ENCODE measurements at regions not wholly inside any gene's neighbourhood (a gene's known extent, or its start where the extent isn't known, plus 50 kb on each side); places are given as distances from the start of the nearest gene placed in this dataset.
A peak's percentile ranks its signal among the peaks of the same experiment; 100 is the strongest.

DNA sequence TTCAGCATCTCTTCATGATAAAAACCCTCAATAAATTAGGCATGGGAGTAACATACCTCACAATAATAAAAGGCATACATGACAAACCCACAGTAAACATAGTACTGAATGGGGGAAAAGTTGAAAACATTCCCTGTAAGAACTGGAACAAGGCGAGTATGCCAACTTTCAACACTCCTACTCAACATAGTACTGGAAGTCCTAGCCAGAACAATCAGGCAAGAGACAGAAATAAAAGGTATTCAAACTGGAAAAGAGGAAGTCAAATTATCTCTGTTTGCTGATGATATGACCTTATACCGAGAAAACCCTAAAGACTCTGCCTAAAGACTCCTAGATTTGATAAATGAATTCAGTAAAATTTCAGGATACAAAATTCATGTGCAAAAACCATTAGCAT is 167.6 kb downstream of the TMEM38B start:
- DNase-seq = no peak

DNA sequence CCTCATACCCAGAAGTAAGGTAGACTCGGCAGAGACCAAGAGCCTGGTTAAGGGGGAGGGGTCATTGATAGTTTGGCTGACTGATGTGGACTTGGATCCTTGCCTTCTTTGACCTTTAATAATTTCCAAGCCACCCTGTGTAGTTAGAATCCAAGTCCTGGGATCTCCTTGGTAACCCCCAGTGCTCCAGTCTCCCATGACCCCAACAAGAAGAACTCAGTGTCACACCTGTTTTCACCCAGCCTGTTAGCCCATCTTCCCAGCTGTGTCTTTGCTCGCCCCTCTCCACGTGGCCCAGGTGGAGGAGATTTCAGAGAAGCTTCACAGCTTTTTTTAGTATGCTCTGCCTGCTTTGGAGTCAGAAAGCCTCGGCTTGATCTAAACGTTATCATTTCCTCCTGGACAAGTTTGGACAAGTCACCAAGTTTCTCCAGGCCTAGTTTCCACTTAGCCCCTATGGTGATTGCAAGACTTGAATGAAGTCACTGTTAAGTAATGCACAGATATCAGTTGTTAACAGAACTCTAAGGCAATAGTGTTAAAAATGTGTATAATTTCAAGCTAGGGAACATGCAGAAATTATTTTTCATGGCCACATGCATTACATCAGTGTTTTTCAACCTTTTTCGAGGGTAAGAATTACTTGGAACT is 170.0 kb downstream of the TMEM38B start:
- no peak for DNase-seq

DNA sequence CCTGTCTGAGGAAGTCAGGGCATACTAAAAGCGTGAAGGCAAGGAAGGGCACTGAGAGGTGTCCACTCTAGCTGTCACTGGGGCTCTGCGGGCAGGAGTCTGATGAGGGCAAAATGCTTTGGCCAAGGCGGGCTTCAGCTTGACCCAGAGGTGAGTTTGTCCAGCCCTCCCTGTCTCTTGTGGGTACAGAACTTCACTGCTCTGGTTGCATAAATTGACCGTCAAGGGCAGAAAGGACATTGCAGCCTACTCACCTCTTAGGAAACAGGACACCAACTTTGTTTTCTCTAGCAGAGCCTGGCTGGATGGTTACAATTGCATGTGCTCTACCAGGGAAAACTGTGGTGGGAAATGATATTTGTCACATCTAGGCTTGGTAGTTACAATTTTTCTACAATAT is 170.9 kb downstream of the TMEM38B start:
- no peak for DNase-seq

GRCh38 chr9:105871540-105871939 is 177.2 kb downstream of the TMEM38B start:
- no peak for DNase-seq

GRCh38 chr9:105873801-105874200 is 179.5 kb downstream of the TMEM38B start:
- no peak for DNase-seq

DNA sequence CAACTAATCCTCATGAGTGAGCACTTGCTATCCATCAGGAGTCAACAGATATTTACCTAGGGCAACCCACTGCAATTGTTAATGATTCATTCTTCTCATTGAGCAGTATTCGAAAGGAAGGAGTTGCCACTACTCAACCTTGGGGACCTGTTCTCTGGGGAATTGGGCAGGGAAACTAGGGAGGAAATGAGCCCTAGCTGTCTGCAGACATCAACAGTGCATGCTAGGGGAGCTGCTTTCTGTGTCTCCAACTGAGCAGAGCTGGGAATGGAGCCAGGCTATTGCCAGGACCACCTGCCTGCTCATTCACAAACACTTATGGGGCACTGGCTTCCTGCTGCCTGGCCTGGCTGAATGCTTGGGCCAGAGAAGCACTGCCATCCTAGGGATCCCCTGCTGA is 183.4 kb downstream of the TMEM38B start:
- DNase-seq = peak; percentile 99

GRCh38 chr9:105879181-105879580 is 184.8 kb downstream of the TMEM38B start:
- no peak for DNase-seq

DNA sequence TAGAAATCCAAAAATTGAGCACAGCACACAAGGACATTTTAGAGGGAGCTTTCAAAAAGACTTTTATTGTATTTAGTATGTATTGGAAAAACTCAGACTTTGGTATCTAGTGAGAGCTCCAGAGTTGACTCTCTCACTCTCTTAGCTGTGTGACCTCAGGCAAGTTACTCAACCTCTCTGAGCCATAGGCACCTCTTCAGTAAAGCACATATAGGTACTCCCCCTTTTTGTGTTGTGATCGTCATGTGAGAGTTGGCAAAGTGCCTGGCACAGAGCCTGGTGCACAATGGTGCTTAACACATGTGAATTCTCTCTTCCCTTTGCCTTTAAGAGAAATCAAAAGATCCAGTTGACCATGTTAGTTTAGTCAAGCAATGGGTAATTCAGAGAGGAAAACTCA is 186.2 kb downstream of the TMEM38B start:
- DNase-seq = no peak

GRCh38 chr9:105881021-105881420 is 186.7 kb downstream of the TMEM38B start:
- DNase-seq = no peak

DNA sequence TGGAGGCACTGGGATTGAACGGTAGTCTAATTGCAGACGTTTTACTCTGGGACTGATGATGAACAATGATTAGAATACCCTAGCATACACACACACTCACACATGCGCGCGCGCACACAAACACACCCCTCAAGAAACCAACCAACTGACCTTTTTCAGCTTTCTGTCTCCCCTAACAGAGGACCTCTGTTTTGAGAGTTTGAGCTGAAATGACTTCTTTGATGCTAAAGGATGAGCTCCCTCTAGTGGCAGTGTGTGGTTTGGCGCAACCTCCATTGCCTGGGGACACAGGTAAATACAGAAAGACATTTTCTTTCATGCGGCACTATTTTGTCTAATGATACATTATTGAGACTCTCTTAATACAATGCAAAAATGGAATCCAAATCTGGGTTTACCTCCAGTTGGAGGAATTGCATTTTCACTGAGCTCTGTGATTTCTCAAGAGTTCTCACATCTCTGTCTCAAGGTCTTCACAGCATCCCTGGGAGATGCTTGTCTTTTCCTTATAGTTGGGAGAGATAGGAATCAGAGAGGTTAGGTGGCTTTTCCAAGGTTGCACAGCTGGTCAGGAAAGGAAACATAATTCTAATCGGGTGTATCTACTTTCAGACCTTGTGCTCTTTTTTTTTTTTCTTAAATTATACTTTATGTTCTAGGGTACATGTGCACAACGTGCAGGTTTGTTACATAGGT is 187.5 kb downstream of the TMEM38B start:
- peak; percentile 75 for DNase-seq

GRCh38 chr9:105883847-105884246 is 189.5 kb downstream of the TMEM38B start:
- no peak for DNase-seq

DNA sequence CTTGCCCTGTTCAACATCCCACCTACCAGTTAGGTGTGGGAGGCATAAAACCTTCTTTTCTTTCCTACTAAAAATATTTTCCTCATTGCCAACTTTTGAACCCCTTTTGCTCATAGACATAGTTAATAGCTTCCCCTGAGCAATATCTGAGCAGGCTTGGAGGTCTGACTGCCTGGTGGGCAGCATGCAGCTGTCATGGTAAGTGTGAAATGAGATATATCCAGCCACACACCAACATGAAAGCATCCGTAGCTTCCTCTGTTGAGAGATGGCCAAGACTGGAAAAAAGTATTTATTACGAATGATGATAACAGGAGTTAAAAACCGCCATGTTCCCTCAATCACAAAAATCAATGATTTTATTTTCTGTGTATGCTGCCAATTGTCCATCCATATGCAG is 190.1 kb downstream of the TMEM38B start:
- no peak for DNase-seq

GRCh38 chr9:105886136-105886535 is 191.8 kb downstream of the TMEM38B start:
- no peak for DNase-seq

- peak; percentile 48 for DNase-seq
These were observed 193.3 kb downstream of the TMEM38B start for GRCh38 chr9:105887679-105888078.

DNA sequence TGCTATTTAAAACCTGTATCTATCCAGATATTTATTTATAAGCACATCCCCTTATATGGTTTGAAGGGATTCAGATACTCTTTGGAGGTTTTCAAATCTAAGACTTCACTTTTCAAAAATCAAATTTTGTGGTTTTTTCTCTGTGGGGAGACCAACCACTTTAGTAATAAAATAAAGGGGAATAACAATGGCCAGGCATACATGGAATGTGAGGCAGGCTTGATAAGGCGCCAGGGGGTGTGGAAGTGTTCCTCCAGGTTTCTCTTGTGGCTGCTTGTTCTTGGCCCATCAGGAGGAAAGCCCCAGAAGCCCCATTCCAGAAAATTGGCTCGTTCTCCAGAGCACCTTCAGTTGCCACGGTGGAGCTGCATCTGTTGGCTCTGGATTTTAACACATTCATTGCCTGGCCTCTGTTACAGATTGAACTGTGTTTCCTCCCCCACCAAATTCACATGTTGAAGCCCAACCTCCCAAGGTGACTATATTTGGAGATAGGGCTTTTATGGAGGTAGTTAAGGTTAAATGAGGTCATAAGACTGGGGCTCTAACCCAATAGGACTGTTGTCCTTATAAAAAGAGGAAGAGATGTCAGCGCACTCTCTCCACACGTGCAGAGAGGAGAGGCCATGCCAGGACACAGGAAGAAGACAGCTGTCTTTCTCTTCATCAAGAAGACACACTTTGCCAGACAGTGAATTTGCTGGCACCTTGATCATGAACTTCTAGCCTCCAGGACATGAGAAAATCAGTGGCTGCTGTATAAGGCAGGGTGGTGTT is 195.9 kb downstream of the TMEM38B start:
- DNase-seq = no peak

DNA sequence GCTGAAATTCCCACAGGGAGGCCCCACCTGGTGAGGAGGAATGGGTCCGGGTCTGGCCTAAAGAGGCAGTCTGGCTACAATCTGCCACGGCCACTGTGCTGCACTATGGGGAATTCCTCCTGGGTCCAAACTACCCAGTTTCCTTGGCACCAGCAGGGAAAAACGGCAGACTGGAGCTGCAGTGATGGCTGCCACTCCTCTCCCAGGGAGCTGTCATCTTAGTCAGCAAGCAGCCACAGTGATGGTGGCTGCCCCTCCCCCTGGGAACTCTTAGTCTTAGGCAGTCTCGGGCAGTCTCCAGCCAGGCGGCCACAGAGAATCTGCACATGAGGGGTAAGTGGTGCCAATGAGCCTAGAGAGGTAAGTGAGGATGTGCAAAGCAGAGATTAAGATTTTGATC is 205.8 kb downstream of the TMEM38B start:
- DNase-seq = no peak

DNA sequence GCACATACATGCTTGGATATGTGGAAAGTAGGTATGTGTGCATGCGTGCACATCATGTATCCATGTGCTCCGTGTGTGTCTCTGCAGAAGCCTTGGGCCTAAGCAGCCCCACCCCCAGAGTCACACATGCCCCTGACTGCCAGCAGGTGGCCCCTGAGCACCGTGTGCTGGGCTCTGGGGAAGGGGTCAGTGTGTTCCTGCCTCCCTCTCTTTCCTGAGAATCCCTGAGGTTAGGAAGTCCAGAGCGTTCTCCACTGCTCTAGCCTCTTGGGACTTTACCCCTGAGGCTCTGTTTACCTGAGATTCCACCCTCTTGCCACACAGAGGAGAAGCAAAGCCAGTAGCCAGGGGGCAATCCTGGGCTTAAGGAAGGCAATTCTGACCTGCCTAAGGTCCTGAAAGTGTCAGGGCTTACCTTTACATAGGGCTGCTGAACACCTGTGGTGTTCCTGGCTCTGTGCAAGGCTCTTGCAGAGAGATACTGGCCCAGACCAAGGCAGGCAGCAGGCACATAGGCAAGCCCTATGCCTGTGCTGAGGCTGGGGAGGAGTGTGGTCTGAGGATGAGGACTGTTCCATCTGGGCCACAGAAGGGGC is 207.3 kb downstream of the TMEM38B start:
- DNase-seq = peak; percentile 32

DNA sequence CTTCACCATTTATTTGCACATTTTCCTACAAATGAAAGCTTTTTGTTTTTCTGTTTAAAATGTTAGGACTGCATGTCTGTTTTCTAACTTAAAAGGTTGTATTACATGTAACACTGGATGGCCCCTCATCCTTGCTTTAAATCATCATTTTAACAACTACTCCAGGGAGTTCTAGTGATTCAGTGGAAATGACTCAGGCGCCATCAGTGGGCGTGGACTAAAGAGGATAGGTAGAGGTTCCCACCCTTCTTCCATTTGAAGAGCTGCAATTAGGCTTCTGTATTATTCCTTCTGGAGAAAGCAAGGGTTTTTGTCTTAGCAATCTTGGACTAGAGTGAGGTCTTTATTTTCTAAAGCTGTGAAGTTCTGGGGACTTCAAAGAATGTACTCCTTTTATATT is 213.7 kb downstream of the TMEM38B start:
- no peak for DNase-seq

DNA sequence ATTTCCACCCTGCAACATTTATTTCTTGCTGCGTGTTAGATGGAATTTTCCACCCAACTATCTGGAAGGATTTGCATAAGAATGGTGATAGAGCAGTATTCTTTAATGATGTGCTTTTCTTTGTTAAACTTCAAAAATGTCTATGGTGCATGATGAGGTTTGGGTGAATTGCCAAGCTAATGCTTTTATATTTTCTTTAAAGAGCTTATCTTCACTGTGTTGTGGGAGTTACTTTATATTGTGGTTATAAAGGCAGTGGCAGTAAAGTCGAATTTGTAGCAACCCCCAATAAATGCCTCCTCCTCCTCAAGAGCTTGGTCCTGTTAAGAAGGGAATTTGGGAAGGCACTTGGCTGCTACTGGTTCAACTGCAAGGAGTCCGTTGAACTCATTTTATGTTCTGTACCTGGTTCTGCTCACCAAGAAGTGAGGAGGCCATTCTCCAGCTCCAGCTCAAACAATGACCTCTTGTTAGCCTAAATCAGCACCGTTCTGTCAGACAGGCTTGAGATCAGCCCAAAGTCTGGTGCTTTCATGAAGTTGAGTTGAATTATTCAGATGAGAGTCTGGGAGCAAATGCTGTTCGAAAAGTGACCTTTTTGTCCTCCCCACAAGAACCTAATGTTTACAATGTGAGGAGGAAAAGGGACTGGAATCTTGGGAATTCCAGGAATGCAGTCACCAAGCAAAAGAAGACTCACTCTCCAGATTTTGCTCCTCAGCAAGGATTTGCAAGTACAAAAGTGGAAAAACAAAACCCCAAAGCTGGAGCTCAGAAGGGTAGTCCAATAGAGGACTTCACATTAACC is 217.0 kb downstream of the TMEM38B start:
- DNase-seq = no peak

- no peak for DNase-seq
These were observed 218.0 kb downstream of the TMEM38B start for GRCh38 chr9:105912157-105912862.

- no peak for DNase-seq
These were observed 218.6 kb downstream of the TMEM38B start for GRCh38 chr9:105912863-105913516.
